ENCODE measurements at regions not wholly inside any gene's neighbourhood (a gene's known extent, or its start where the extent isn't known, plus 50 kb on each side); places are given as distances from the start of the nearest gene placed in this dataset.
"Not testable (repeated sequence)": the region's sequence is repeated elsewhere in the genome, so short reads cannot be mapped to it uniquely, and the experiment has no call there.

DNA sequence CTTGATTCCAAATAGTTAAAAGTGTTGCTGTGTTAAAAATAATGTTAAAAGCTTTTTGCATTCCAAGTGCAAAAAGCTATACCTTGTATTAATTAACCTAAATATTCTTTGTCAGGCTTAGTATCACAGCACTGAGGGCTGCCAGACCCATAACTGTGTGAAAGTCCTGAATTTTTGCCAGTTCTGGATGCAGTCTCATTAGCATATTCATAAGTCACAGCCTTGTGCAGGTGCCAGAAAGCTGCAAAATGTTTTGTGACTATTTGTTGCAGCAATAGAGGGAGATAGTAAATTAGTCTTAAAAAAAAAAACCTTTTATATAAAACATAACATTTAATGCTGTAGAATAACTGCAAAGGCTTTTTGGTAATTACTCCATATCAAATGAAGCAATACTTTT is 56.6 kb downstream of the SLITRK1 start:
- no peak for DNase-seq

GRCh38 chr13:83824560-83824959 is 57.7 kb downstream of the SLITRK1 start:
- DNase-seq: no peak

GRCh38 chr13:83824120-83824519 is 58.2 kb downstream of the SLITRK1 start:
- DNase-seq: no peak

DNA sequence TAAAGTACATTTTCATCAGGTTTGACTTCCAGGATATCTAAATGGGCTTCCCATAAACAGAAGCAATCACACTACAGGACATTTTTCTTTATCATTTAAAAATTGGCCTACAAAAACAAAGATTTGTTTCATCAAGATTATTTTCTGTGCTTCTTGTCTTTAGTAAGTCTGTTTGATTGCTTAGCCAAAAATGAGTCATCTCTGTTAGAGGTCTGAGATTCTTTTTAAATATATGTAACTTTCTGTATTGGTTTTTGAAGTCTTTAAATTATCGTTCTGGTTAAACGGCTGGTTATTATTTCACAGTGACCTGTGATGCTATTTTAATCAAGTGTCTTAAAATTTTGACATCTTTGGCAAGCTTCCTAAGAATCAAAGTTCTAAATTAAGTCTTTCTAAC is 62.7 kb downstream of the SLITRK1 start:
- DNase-seq: no peak

DNA sequence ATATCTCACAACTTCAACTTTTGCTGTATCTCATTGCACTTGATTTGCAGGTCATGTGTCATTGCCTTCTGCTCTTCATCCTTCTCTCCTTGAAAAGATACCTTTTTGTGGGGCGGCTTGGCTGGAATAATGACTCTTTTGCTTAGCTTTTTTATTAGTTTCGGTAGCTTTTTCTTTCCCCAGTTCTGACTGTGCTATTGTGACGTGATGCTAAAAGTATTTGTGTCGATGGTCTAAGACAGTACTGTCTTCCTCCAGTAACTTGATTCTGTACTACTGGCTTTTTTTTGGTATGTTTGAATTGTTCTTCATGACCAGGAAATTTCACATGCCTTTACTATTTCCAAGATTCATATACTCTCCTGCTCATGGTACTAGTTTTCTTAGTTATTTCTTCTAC is 63.1 kb downstream of the SLITRK1 start:
- no peak for DNase-seq

- DNase-seq: no peak
Observed at GRCh38 chr13:83816081-83816480, 66.2 kb downstream of the SLITRK1 start.

GRCh38 chr13:83815598-83815997 is 66.7 kb downstream of the SLITRK1 start:
- no peak for DNase-seq

- DNase-seq: no peak
Observed at GRCh38 chr13:83810136-83810535, 72.1 kb downstream of the SLITRK1 start.

- DNase-seq: no peak
Observed at GRCh38 chr13:83804356-83804962, 77.8 kb downstream of the SLITRK1 start.

- no peak for DNase-seq
Observed at GRCh38 chr13:83798731-83799130, 83.5 kb downstream of the SLITRK1 start.

GRCh38 chr13:83796364-83796763 is 85.9 kb downstream of the SLITRK1 start:
- no peak for DNase-seq

DNA sequence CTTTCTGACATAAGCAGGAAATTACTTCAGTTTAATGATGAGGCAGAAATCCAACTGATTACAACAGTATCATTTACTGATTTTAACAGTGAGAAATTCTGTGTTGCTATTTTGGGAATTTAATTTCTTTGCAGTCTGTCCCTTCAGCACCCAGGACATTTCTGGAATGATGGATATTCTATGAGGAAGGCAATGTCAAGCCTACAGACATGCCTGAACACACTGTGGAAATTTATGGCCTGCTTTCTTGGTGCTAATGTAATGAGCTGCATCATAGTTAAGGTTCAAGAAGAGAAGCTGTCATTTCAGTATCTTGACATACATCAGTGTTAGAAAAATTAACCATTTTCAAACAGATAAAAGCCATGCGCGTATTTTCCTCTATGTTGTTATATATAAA is 87.7 kb downstream of the SLITRK1 start:
- no peak for DNase-seq

DNA sequence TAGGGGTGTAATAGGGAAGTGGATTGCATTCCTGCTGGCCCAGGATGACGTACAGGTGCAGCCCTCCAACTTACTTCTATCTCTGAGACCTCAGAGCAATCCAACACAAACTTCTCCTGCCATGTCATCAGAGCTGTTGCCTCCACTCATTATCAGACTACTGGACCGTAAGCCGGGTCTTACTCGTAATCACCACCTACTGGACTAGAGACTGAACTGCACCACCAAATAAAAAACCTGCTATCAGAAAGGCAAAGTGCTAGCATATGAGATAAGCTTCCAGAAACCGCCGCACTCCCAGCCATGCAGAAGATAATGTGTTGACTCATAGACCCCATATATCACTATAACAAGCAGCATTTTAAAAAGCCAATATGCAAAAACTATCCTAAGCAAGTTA is 102.0 kb downstream of the SLITRK1 start:
- DNase-seq: no peak

DNA sequence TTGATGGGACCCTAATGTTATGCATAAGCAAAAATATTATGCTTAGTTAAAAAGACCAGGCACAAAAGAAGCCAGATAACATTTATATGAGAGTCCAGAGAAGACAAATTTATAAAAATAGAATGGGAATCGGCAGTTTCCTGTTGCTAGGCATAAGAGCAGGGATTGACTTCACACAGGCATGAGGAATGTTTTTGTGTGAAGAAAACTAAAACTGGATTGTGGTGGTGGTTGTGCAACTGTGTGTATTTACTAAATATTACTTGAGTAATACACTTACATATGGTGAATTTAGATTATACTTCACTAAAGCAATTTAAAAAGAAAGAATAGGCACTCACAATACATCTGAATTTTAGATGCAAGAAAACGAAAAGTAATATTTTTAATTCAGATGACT is 108.3 kb downstream of the SLITRK1 start:
- no peak for DNase-seq

GRCh38 chr13:83765796-83766195 is 116.5 kb downstream of the SLITRK1 start:
- DNase-seq: no peak

DNA sequence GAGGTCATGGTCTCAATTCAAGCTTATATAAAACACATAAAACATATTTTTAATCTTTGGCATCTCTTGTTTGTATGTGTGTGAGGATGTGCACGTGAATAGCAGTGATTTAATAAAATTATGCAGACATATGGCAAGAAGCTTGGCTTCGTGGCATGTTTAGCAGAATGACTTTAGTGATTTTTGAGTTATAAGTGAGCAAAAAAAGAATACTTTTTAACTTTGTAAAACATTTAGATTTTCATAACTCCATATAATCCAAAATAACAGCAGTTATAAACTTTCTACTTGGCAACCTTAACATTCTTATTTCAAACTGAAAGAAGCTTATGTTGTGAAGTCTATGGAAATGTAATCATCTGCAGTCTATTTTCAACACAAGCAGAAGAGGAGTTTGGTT is 120.6 kb downstream of the SLITRK1 start:
- no peak for DNase-seq

- not testable (repeated sequence) for DNase-seq
Observed at GRCh38 chr13:83755210-83755609, 127.1 kb downstream of the SLITRK1 start.

- no peak for DNase-seq
Observed at GRCh38 chr13:83753912-83754624, 128.2 kb downstream of the SLITRK1 start.

DNA sequence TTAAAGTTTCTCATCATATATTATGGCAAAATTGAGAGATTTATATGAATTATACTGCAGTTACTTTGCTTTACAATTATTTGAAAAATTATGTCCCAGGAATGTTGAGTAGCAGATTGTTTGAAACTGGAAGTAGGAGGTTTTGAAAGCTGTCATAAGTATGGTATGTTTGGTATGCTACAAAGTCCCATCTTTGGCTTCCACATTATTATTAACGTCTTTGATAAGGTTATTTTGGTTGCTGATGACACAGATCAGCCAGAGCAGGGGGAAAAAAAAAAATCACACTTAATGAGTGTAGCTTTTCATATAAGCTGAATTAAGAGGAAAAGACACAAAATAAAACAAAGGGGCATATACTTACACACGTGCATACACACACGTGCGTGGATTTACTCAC is 130.1 kb downstream of the SLITRK1 start:
- DNase-seq: no peak

DNA sequence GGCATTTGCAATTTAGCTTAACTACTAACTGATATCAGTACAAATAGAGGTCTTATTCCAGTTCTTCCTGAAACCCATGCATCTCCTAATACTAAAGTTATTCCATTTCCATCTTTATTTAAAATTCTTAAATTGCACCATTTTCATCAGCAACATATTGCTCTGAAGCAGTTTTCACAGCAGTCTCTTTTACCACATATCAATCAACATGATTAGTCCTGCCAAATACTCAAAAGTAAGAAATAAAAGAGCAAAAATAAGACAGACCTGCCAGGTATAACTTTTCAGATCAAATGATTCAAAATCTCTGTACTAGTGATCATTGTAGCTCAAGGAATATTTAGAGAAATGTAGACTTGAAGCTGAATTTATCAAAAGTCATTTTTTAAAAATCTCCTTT is 141.7 kb downstream of the SLITRK1 start:
- no peak for DNase-seq

GRCh38 chr13:83738407-83738806 is 143.9 kb downstream of the SLITRK1 start:
- no peak for DNase-seq

- DNase-seq: no peak
Observed at GRCh38 chr13:83733293-83733692, 149.0 kb downstream of the SLITRK1 start.

- DNase-seq: no peak
Observed at GRCh38 chr13:83732755-83733154, 149.5 kb downstream of the SLITRK1 start.

GRCh38 chr13:83731113-83731512 is 151.2 kb downstream of the SLITRK1 start:
- DNase-seq: no peak

DNA sequence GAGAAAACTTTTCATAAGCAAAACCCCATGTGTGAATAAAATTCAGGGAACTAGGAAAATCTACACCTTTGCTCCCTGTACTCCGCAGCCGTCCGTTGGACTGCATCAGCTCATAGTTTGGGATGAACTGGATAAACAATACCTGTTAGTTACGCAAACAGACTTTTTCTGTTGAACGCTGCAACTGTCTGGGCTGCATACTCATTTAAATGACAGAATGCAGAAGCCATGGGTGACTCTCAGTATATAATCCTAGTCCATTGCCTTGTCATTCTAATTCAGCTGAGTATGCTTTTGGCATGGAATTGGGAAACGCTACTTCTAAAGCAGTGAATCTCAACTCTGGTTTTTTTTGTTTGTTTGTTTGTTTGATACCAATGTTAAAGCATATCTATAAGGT is 151.6 kb downstream of the SLITRK1 start:
- no peak for DNase-seq
